GM19372 (cell line): ENCODE measurements at regions not wholly inside any gene's neighbourhood (a gene's known extent, or its start where the extent isn't known, plus 50 kb on each side); places are given as distances from the start of the nearest gene placed in this dataset.

Source experiments
- ATAC-seq: cut with Tn5 transposase; IDR thresholded peaks from one replicate; pipeline ENCODE4 v1.9.1; 2021; ENCODE audit warnings: mild to moderate bottlenecking, low read depth, moderate library complexity; ENCODE audit not compliant: unreplicated experiment

GRCh38 chr13:30359991-30360390, 52.6 kb upstream of the KATNAL1 start:
- ATAC-seq: no peak

- no peak for ATAC-seq
Observed at GRCh38 chr13:30360586-30360985, 53.2 kb upstream of the KATNAL1 start.

GRCh38 chr13:30362005-30362788, 54.8 kb upstream of the KATNAL1 start:
- ATAC-seq: no peak

GRCh38 chr13:30362869-30363268, 55.5 kb upstream of the KATNAL1 start:
- no peak for ATAC-seq

DNA sequence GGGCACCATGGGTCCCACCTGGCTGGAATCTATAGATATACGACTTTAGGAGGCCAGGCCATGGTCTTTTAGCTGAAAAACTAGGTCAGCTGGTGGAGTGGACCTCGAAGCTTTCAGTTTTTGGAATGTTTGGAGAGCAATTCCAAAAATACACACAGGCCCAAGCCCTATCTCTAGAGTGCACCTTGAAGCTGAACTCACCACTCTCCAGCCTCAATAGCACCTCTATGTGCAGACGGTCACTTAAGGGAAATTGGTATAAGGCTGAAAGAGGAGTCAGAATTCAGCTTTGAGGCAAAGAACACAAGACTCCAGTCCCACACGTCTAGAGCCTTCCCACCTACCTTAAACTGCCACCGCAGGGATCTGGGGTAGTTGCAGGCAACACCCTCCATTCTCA, 56.4 kb upstream of the KATNAL1 start:
- no peak for ATAC-seq

DNA sequence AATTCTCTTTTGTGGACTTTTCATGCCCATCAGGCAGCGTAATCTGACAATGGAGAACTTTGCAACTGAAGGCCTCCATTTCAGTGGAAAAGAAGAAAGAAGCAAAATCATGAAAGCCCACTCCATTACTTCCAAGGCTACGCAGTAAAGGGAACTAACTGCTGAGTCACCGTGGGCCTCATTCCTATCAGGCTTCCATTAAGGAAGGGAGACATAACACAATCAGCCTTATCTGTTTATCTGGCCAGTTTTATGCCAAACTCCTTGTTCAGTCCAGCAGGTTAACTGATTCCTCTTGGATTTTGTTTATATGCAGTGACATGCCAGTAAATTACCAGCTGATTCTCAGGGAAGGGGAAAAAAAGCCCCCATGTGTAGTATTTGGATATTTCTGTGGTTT, 56.8 kb upstream of the KATNAL1 start:
- ATAC-seq: no peak

DNA sequence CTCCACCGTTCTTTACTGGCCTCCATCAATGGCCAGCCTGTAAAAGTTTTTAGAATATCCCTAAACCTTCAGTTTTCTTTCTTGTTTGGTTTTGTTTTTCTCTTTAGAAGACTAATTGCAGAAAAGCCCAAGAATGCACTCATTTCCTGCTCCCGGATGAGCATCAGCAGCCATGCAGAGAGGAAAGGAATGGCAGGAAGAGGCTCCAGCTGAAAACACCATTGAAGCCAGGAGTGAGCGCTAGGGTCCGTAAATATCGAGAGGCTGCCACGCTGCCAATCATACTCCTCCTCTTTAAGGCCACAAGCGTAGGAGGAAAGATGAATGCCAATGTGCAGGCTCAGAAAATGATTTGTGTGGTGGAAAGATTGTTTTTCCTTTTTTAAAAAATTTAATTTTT, 57.4 kb upstream of the UBE2L5 start:
- ATAC-seq: no peak

DNA sequence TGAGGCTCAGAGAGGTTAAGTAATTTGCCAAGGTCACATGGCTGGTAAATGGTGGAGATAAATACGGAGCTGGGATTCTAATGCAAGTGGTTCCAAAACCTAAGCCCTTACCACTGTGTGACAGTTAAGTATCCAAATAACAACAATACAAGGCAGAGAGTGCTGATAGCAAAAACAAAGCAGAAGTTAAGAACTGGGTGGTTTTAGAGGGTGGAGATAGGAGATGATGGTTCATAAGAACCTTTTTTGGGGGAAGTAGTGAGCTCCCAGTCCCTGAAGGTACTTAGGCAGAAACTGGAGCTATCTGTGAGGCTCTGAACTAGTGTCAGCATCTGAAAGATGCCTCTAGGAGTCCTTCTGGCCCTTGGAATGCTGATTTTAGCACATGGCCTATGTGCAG, 56.2 kb upstream of the UBE2L5 start:
- ATAC-seq: no peak

- no peak for ATAC-seq
Observed at GRCh38 chr13:30367296-30367695, 55.0 kb upstream of the UBE2L5 start.

DNA sequence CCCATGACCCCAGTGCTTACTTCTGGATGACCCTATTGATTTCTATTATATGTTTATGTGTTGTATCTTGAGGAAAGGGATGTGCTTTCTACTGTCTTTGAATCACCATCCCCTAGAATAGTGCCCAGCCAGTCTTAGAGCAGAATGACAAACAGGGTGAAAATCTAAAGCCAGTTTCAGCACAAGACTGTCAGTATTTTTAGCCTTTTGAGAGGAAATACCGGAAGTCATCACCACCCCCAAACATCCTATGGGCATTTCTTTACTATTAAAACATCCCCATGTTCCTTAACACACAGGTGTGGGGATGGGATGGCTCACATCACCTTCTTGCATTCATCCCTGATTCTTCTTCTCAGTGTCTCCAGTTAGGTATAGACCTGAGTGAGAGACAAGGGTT, 52.1 kb upstream of the UBE2L5 start:
- ATAC-seq: no peak

- ATAC-seq: no peak
Observed at GRCh38 chr13:30370916-30371521, 51.3 kb upstream of the UBE2L5 start.

GRCh38 chr13:30371649-30372265, 50.5 kb upstream of the UBE2L5 start:
- ATAC-seq: peak; percentile 69
